ENCODE measurements at regions not wholly inside any gene's neighbourhood (a gene's known extent, or its start where the extent isn't known, plus 50 kb on each side); places are given as distances from the start of the nearest gene placed in this dataset.
A peak's percentile ranks its signal among the peaks of the same experiment; 100 is the strongest.

- no peak for TF ChIP-seq CTCF (IDR thresholded peaks at IDR 0.05)
- TF ChIP-seq POLR2AphosphoS5 (IDR thresholded peaks at IDR 0.05) = no peak
- no peak for TF ChIP-seq POLR2A (IDR thresholded peaks at IDR 0.05)
- no peak for TF ChIP-seq EP300 (IDR thresholded peaks at IDR 0.05)
- Histone ChIP-seq H3K36me3 (no peaks in the 10 kb centered on the region), H3K27me3 (no peaks in the 10 kb centered on the region), H3K4me3 (no peak overlapping the region), H3K27ac (no peak overlapping the region), H3K9me3 (peaks cover 0 to 14% (median 3%) of the 10 kb centered on the region in 4 donors), H3K4me1 (no peaks in the 10 kb centered on the region)
- DNase-seq = no peak
- 90 to 93% methylated on average over 3 of the region's 3 CpGs for WGBS, 2 donors
- intact Hi-C loops (cut with DNase I) = no loop called here
These were observed 196.5 kb upstream of the UBASH3B start for GRCh38 chr11:122459064-122459463.

GRCh38 chr11:122453586-122453985 lies 201.9 kb upstream of the UBASH3B start:
- peaks cover 0 to 3% (median 1%) of the 10 kb centered on the region in 4 donors for H3K9me3 ChIP-seq
- no peaks in the 10 kb centered on the region for H3K27me3 ChIP-seq
- WGBS, 2 donors = 66 to 73% methylated on average over 2 of the region's 2 CpGs
- no peak for DNase-seq
- H3K4me1 ChIP-seq = no peaks in the 10 kb centered on the region
- no peak overlapping the region for H3K27ac ChIP-seq
- TF ChIP-seq POLR2AphosphoS5 (IDR thresholded peaks at IDR 0.05) = no peak
- TF ChIP-seq CTCF (IDR thresholded peaks at IDR 0.05) = no peak
- TF ChIP-seq EP300 (IDR thresholded peaks at IDR 0.05) = no peak
- no peak for TF ChIP-seq POLR2A (IDR thresholded peaks at IDR 0.05)
- intact Hi-C loops (cut with DNase I) = no loop called here
- no peak overlapping the region for H3K4me3 ChIP-seq
- no peaks in the 10 kb centered on the region for H3K36me3 ChIP-seq

GRCh38 chr11:122451911-122452310 lies 203.6 kb upstream of the UBASH3B start:
- no peaks in the 10 kb centered on the region for H3K9me3 ChIP-seq
- DNase-seq = no peak
- WGBS, 2 donors = 94 to 96% methylated on average over 9 of the region's 9 CpGs
- TF ChIP-seq CTCF (IDR thresholded peaks at IDR 0.05) (no peak), POLR2AphosphoS5 (IDR thresholded peaks at IDR 0.05) (no peak), EP300 (IDR thresholded peaks at IDR 0.05) (no peak), POLR2A (IDR thresholded peaks at IDR 0.05) (no peak)
- H3K4me3 ChIP-seq = no peak overlapping the region
- no peak overlapping the region for H3K27ac ChIP-seq
- intact Hi-C loops (cut with DNase I) = no loop called here
- no peaks in the 10 kb centered on the region for H3K4me1 ChIP-seq
- no peaks in the 10 kb centered on the region for H3K36me3 ChIP-seq
- no peaks in the 10 kb centered on the region for H3K27me3 ChIP-seq

- intact Hi-C loops (cut with DNase I) = loop anchor here (5.0 kb wide), 1 partner anchor 224 kb away; no protein-coding TSS in a partner anchor
- Histone ChIP-seq H3K4me3 (peak overlapping the region; percentile 32 to 60 (median 52)), H3K36me3 (no peaks in the 10 kb centered on the region), H3K27me3 (no peaks in the 10 kb centered on the region), H3K9me3 (no peaks in the 10 kb centered on the region), H3K4me1 (peaks cover 0 to 18% (median 12%) of the 10 kb centered on the region in 4 donors), H3K27ac (peak overlapping the region; percentile 52 to 68 (median 61))
- no peak for TF ChIP-seq POLR2A (IDR thresholded peaks at IDR 0.05)
- no peak for TF ChIP-seq POLR2AphosphoS5 (IDR thresholded peaks at IDR 0.05)
- TF ChIP-seq CTCF (IDR thresholded peaks at IDR 0.05) = no peak
- no peak for TF ChIP-seq EP300 (IDR thresholded peaks at IDR 0.05)
- 15 to 36% methylated on average over 3 of the region's 3 CpGs for WGBS, 2 donors
- DNase-seq = no peak
These were observed 213.9 kb upstream of the UBASH3B start for GRCh38 chr11:122441666-122442035.
